SW 1271 (cell line): ENCODE measurements at regions not wholly inside any gene's neighbourhood (a gene's known extent, or its start where the extent isn't known, plus 50 kb on each side); places are given as distances from the start of the nearest gene placed in this dataset.

Source experiments
- DNase-seq, 2 experiments: peaks; one replicate each; lab custom pipeline; 2025; lab: John Stamatoyannopoulos, UW

DNA sequence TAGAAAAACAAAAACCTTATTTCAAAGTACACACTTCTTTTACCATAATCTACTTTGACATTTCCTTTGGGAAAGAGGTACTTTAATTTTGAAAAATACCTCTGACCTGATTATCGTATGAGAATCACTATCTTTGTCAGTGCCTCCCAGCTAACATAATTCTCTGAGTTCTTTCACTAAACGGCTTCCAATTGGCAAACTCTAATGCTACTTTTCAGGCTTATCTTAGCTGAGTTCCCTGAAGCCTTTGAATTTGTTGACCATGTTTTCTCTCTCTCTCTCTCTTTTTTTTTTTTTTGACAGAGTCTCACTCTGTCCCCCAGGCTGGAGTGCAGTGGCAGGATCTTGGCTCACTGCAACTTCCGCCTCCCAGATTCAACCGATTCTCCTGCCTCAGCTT, 312.8 kb downstream of the ZPLD1 start:
- no peak for DNase-seq

DNA sequence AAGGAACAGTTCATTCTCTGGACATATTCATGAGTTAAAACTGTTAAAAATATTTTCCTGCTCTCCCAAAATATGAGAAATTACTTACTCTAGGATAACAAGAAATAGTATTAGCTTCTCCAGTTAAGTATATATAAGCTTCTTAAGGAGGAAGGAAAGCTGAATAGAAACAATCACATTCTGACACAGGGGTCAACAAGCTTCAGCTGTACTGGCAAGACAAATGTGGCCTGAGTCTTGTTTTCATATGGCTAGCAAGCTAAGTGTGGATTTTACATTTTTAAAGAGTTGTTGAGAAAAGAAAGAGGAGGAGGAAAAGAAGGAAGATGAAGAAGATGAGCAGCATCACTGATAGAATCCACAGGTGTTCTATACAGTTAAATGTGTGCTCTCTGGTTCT, 313.8 kb downstream of the ZPLD1 start:
- DNase-seq = no peak

DNA sequence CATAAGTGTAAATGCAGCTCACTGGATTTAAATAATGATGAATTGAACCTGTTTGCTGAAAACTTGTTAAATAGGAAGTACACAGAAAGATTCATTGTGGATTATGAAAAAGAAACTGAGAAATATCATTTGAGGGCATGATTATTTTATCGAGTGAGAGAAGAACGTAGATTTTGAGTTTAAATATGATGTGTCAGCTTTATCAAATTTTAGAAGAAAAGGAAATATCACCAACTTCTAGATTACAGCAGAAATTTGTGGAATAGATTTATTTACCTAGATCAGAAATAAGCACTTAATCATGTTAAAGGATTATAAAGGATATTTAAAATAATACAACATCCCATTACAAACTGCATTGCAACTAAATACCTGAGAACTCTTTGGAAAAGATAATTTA, 315.5 kb downstream of the ZPLD1 start:
- no peak for DNase-seq

DNA sequence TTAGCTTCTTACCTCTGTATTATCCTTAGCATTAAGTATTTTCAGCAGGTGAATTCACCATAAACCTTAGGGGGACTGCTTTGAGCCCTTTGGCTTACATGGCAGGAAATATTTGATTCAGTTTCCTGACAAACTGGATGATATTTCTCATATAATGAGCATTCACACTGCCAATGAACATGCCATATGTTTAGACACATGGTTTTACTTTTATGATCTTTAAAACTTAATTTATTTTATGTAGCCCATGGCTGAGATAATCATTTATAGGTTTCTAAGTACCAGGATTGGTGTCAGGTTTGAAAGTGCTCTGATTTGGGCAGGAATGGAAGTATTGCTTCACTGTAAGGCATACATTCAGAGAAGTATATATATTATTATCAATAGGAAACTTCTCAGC, 319.1 kb downstream of the ZPLD1 start:
- no peak for DNase-seq

DNA sequence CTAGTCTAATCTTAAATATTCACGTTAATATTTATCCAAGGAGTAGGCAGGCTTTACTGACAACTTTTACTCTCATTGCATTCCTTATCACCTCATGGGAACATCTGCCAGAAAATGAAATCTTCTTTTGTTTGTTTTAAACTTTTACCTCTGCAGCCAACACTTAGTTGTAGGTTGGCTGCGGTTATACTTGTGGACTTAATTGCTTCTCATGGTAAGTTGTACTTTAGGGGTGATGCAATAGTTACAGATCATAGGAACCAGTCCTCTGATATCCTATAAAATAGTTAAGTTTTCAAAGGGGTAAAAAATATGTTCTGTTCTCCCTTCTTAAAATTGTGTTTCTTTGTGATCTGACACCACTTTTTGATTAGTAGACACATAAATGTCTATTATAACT, 321.9 kb downstream of the ZPLD1 start:
- no peak for DNase-seq

DNA sequence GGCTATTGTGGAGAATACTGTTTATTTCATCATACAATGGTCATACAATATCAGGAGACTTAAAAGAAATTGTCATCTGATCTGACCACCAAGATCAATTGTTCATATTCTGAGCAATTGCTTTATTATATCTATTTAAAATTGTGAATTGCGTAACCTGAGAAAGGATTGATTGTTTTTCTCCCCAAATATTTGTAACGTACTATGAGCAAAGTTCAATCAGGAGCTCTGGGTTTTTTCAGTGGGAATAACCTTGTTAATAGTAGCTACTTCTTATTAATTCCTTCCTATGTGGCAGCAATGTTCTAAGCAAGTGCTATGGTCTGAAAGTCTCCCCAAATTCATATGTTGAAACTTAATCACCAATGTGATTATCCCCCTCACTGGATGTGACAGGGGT, 323.1 kb downstream of the ZPLD1 start:
- DNase-seq = no peak

DNA sequence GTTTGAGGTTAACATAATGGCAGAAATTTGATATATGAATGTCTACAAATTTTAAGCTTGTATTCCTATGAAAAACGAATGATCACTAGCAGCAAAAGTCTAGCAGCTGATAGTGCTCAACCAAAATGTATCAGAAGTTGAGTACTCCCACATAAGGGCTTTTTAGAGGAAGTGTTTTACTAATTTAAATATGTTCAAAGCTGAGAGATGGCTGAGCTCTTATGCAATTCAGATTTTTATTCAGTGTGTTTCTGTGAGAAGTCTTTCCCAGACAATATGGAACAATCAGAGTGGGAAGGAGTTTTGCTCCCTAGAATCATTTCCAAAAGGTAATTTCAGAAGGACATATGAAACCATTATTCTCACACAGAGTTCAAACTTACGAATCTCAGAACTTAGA, 327.0 kb downstream of the ZPLD1 start:
- DNase-seq = no peak

DNA sequence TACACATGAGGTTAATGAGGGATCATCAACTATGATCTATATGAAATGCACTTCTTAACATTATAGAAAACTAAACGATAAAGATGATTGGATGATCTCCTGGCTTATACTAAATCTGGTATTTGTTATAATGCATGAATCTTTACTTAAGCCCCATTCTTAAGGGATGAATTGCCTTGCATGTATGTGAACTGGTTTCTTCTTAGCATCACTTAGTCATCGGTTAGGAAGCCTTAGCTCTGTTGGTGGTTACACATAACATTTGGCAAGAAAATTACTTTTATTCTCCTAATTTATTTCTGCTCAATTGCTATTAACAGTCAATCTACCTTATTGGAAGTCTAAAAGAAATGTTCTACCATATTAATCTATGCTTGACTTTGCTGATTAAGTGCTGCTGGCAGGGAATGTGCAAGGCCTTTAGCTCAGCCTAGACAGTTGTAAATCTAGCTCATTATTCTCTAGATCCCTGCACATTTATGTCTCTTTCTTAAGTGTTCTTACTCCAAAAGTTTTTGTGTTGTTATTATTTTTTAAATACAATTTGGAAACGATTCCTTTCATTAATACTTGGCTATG, 356.0 kb downstream of the ZPLD1 start:
- no peak for DNase-seq

DNA sequence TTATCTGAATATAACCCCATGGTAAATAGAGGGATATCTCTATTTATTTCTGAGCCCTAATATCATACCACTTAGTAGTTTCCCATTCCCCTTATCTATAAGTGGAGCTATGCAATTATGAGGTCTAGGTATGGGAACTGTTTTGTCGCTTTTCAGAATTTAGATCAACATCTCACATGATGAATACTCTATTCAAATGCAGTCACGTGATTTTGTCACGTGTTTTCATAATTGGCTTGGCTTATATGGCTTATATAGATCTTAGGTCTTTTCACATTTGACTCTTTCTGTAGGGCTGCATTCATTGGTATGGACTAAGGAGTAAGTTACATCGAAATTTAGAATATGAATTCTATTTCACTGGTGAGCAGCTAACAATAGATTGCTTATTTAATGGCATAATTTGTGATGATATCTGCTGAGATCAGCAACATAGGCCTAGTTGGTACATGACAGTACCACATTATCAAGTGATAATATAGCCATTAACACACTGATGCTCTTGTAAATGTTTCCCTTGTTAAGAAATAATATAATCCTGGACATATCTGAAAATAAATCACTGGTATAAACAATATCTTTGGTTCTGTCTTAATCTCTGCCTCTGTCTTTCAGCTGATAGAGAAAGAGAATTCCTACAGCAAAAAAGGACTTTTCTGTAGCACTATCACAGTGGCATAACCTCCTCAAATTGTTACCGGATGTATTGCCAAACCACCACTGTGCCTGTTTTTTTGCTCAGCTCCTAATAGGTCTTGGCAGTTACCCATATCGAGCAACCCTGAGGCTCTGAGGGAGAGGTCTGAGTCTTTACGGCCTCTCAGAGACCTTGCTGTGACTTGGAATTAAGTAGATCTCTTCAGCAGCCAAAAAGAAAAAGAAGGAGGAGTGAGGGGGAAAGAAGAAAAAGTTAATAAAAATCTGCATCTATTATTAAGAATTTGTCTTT, 357.1 kb downstream of the ZPLD1 start:
- DNase-seq = no peak

DNA sequence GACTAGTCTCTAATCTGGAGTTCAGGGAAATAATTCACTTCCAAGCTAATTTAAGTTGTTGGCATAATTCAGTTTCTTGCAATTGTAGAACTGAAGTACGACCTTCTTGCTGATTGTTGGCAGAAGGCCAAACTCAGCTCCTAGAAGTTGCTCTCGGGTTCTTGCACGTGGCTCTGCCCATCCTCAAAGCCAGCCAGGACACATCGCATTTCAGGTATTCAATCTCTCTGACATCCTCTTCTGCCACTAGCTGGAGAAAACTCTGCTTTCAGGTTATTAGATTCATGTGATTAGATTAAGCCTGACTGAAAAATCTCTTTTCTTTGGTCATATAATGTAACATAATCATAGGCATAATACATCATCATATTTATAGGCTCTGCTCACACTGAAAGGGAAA, 362.0 kb downstream of the ZPLD1 start:
- DNase-seq = no peak

DNA sequence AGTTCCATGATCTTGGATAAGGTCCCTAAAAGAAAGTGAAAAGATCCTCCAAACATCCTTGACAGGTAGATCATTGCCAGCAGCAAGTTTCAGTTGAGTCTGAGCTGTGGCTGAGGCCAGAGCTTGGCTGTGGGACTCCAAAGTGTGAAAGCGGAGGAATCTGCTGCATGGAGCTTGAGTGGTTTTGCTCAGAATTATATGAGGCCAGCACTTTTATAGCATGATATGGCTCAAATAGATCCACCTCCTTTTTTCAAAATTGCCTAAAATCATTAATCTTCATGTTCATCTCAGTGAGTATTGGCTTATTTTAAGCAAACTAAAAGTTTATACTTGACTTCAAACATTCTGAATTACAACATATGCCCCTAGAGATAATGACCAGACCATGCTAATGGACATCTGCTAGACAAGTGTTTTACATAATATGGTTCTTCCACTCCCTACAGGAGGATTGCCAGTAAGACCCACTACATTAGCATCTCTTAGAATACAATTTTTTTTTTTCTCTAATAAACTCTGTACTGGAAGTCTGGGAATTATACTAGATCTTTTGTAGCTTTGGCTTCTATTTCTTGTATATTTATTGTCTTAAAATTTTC, 368.1 kb downstream of the ZPLD1 start:
- no peak for DNase-seq

DNA sequence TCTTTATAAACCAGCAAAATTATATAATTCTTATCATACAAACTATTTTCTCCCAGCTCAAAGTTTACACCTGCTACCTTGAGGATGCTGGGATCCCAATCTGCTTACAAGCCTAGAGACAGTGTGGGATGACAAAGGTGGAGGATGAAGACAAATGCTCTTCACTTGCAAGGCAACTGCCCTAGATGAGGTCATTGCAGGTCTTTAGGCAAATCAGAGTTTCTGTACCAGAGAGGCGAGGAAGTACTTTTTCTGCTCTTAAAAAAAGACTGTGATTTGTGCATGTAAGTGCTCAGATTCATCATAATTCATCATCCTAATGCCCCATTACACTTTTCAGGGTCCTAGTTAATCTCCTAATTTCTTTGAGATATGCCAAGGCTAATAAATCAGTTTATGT, 376.1 kb downstream of the ZPLD1 start:
- no peak for DNase-seq

DNA sequence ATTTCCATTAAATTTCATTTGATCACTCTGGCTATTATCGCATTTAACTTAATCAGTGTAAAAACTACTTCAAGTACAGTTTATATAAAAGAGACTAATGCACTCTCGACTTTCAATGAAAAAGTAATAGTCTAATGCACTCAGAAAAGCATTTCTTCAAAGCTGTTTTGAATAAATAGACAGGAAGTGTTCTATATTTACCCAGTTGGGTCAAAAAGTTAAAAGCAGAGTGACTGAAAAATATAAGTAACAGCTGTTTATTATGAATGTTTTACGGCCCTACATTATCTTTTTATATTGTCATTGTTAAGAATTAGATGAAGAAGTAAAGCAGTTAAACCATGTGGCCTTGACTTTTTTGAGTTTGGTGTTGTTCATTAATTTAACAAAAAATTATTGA, 391.8 kb downstream of the ZPLD1 start:
- DNase-seq = no peak

DNA sequence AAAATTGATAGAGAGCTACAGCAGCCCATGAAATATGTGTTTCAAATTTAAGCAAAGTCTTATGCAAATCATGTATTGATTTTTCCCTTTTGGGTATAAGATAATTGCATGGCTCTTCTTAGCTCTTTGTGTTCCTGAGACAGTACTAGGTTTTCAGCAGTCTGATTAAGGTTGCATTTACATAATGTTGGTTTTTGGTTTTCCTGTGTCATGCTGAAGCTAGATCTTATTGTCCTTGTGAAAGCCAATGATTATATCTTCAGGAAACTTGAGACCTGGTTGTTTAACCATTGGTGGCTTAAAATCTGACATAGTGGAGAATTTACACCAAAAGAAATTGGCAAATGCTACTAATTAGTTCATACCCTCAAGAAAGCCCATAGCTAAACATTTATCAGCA, 392.6 kb downstream of the ZPLD1 start:
- DNase-seq = no peak

DNA sequence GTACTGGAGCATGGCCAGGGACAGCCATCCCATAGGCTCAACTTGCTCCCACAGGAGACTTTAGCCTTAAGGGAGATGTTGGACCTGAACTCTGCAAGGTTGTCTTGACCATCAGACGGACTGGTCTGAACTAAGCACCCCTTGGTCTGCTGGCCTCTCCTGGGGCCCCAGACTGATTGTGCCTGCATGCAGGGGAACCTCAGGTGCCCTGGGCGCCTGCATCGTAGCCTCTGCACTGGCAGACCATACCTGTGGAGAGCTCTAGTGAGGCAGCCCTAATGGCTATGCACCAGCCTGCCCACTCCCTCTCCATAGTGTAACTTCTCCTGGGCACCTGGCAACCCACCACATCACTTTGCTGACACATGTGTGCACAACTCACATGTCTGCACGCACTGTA, 395.6 kb downstream of the ZPLD1 start:
- DNase-seq = no peak

DNA sequence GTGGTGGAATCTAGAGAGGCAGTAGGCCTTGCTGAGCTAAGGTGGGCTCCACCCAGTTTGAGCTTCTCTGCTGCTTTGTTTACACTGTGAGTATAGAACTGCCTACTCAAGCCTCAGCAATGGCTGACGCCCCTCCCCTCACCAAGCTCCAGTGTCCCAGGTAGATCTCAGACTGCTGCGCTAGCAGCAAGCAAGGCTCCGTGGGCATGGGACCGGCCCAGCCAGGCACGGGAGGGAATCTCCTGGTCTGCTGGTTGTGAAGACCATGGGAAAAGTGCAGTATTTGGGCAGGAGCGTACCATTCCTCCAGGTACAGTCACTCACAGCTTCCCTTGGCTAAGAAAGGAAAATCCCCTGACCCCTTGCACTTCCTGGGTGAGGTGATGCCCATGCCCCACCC, 407.1 kb downstream of the ZPLD1 start:
- DNase-seq = no peak

DNA sequence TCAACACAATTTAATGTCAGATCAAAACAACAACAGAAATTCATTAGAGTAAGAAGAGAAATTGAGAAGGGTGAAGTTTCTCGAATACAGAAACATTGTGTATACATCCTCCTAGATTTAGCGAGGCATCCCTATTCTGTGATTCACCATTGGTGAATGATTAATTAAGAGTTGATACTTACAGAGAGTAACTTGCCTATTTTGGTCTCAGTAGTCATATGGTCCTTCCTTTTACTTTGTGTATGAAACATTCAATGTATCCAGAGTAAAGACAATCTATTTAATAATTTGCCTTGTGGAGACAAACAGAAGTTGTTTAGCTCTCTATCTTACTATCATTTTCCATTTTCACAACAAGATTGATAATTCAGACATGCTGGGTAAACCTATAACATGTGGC, 432.0 kb downstream of the ZPLD1 start:
- no peak for DNase-seq

DNA sequence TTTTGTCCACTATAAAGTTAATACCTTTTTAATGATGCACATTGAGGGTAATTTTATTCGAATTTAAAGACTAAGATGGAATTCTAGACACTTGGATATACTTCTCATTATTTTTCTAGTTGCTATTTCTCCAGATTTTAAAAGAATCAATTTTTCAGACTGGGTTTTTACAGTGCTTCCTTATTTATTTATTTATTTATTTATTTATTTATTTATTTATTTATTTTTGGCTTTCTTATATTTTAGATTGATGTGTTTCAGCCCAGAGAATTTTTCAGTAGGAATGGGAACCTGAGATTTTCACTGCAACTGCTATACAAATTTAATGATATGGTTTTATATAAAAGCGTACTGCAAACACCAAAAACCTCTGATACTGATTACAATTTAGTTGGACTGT, 448.7 kb downstream of the ZPLD1 start:
- DNase-seq = no peak

DNA sequence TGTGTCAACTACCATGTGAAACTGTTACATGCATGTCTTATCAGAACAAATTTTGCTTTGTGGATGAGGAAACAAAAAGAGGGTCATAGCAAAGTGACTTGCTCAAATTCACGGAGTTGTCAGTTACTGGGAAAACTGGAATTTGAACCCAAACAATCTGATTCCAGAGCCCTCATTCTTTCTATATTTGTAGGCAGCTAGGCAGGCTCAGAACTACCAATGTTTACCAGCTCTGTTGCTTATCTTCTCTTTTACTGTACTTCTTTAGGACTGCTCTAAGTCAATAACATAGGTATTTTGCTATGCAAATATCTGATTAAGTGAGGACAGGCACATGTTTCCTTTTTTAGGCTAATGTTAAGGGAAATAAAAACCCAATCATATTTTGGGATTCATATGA, 450.5 kb downstream of the ZPLD1 start:
- no peak for DNase-seq

DNA sequence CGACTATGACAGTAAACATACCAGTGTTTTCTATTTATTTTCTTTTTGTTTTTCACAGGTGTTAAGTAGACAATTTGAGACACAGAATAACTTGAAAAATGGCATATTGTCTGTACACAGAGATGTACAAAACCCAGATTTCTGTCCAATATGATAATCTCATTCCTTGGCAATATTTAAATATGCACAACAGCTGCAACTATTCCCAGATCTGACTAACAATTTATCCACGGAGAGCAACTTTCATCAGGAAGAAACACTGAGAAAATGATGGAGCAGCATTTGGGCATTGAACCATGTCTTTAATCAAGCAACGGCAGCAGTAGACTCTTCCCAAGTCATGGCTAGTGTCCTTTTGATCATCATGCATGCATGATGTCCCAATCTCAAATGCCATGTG, 452.6 kb downstream of the ZPLD1 start:
- DNase-seq = no peak

DNA sequence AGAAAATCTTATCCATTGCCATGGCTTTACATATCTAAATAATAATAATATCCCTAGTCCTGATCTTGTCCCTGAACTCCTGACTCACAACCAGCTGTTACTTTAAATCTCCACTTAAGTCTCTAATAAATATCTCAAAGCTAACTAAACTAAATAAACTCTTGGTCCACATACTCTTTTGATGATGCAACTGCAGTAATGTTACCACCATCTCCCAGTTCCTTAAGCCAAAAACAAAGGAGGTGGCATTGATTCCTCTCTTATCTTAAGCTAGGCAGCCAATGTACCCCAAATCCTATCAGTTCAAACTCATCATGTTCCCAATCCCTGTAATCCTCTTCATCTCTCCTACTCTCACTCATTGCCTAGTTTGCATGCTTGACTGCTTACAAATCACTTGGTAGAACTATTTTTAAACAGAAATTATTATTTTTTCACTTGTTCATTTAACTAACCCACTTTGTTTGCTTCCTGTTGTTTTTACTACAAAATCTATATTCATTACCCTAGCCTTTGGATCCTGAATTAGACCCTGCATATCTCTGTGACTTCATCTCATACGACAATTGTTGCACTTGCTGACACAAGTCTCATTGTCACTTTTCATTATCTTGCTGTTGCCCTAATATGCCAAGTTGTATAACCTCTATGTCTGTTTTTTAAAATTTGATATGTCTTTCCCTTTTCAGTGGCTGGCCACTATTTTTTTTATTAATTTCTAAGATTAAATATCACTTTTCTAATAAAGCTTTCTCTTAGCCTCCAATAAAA, 462.2 kb downstream of the ZPLD1 start:
- DNase-seq = no peak

DNA sequence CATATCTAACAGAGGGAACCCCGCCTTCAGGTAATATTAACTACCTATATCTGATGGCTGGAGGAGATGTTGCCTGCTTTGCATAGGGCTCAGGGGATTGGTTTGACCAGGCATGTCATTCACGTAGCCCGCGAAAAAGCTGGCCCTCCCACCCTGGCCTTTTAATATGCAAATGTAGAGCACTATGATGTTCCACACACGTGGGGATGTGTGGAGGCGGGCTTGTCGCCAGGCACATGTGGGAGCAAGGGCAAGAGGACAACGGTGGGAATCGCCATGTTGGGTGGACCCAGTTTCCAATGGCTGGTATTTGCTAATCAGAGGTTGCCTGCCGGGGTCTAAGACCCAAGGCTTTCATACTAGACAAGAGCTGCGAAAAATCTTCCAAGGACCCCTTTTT, 469.8 kb downstream of the ZPLD1 start:
- no peak for DNase-seq

DNA sequence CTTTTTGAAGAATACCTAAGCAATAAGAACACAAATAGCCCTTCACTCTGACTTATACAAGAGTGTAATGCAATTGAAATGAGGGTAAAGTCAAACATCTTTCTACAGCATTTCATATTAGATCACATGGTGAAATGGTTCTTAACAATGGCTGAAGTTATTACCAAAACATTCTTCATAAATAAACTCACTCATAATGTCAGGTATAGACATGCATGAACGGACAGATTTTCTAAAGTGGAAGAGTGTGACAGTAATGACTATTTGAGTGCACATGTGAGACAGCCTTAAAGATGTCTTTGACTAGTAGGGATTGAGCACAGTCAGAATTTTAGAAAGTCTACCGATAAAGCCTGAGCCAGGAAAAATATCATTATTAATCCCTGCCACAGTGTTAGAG, 471.0 kb downstream of the ZPLD1 start:
- no peak for DNase-seq
